ENCODE measurements at regions not wholly inside any gene's neighbourhood (a gene's known extent, or its start where the extent isn't known, plus 50 kb on each side); places are given as distances from the start of the nearest gene placed in this dataset.

DNA sequence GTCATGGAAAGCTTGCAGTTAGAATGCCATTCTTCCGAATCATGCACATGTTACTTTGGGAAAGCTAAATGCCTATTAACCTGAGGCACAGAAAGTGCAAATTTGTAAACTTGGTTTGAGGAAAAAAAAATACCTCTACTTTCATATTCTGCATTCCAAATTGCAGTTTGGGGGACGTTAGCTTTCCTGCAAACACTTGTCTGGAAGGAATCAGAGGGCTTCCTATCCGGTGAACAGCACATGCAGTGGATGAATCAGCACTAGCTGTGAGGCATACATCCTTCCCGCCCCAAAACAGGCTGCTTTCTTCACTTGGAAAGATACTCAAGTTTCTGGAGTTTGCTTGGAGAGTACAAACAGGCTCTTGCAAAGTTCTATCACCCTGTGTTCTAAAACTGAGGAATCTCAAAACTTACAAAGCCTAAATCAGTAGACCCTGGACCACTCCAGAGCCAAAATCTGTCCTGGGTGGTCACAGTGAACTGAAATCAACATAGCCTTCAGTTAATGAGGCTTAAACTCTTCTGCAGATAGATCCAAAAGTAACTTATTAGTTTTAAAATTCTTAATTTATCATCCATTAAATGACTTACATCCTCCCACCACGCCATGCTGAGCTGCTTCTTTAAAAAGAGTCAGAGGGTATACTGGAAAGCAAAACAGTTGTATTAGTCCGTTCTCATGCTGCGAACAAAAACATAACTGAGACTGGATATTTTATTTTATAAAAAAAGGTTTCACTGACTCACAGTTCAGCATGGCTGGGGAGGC lies 802.3 kb upstream of the ARGLU1 start:
- TF ChIP-seq, protein P1, sequence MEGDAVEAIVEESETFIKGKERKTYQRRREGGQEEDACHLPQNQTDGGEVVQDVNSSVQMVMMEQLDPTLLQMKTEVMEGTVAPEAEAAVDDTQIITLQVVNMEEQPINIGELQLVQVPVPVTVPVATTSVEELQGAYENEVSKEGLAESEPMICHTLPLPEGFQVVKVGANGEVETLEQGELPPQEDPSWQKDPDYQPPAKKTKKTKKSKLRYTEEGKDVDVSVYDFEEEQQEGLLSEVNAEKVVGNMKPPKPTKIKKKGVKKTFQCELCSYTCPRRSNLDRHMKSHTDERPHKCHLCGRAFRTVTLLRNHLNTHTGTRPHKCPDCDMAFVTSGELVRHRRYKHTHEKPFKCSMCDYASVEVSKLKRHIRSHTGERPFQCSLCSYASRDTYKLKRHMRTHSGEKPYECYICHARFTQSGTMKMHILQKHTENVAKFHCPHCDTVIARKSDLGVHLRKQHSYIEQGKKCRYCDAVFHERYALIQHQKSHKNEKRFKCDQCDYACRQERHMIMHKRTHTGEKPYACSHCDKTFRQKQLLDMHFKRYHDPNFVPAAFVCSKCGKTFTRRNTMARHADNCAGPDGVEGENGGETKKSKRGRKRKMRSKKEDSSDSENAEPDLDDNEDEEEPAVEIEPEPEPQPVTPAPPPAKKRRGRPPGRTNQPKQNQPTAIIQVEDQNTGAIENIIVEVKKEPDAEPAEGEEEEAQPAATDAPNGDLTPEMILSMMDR (IDR thresholded peaks at IDR 0.05), result no peak
- no peak for TF ChIP-seq POLR2A (IDR thresholded peaks at IDR 0.05)

All from thyroid gland (tissue), 4 donors.